ENCODE measurements at regions not wholly inside any gene's neighbourhood (a gene's known extent, or its start where the extent isn't known, plus 50 kb on each side); places are given as distances from the start of the nearest gene placed in this dataset.
"Not testable (repeated sequence)": the region's sequence is repeated elsewhere in the genome, so short reads cannot be mapped to it uniquely, and the experiment has no call there.

DNA sequence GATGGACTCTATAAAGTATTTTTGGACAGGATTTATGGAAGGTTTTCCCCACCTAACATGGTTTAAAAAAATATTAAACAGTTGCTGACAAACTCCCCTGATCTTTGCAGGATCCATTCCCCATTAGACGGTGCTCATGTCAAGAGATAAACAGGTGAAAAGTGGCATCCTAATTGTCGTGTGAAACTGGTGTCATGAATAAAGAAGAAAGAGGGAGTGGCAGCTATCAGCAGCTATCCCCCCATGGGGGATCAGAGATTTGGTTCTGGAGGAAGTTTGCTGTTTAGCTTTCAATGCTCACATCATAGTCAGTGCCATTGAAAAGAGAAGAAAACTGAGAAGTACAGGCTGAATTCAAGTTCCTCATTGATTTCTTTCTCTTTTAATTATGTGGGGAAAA is 329.3 kb upstream of the BRINP1 start:
- no peaks in the 10 kb centered on the region for H3K36me3 ChIP-seq (ENCODE audit: control insufficient read depth in 2 of 2, insufficient read depth in 2 of 2, low read length in 2 of 2)
- no peak overlapping the region for H3K9ac ChIP-seq (ENCODE audit: low read length in 2 of 2)
- H3K9me3 ChIP-seq (ENCODE audit: control insufficient read depth in 2 of 2, low read length in 2 of 2), result no peaks in the 10 kb centered on the region
- H3K4me1 ChIP-seq (ENCODE audit: control insufficient read depth, insufficient read depth, low read length), result no peaks in the 10 kb centered on the region
- H3K27ac ChIP-seq (ENCODE audit: low read length), result no peak overlapping the region
- H3K4me3 ChIP-seq (ENCODE audit: low read length in 2 of 2), result no peak overlapping the region
- H3K27me3 ChIP-seq (ENCODE audit: control insufficient read depth in 1 of 2, insufficient read depth in 2 of 2, low read length in 2 of 2), result peaks cover 0 to 3% of the 10 kb centered on the region in 2 donors

DNA sequence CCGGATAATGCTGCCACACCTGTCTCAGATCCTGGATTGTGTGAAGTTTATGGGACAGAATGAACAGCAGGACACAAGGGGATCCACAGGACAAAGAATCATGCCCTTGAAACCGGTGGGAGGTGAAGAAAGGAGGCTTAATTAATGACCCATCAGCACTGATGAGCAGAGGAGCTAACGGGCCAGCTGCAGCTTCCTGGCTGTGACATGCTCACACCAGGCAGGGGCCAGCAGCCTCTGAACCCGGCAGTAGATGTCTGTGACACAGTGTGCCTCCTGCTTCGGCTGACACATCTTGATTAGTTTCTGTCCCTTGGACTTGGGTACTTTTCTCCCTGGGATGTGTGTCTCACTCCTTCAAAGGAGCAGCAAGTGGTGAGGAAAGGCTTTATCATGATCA is 328.8 kb upstream of the BRINP1 start:
- Histone ChIP-seq H3K27me3 (ENCODE audit: control insufficient read depth in 1 of 2, insufficient read depth in 2 of 2, low read length in 2 of 2) (peaks cover 0 to 3% of the 10 kb centered on the region in 2 donors), H3K9ac (ENCODE audit: low read length in 2 of 2) (no peak overlapping the region), H3K27ac (ENCODE audit: low read length) (no peak overlapping the region), H3K4me3 (ENCODE audit: low read length in 2 of 2) (no peak overlapping the region), H3K36me3 (ENCODE audit: control insufficient read depth in 2 of 2, insufficient read depth in 2 of 2, low read length in 2 of 2) (no peaks in the 10 kb centered on the region), H3K9me3 (ENCODE audit: control insufficient read depth in 2 of 2, low read length in 2 of 2) (no peaks in the 10 kb centered on the region), H3K4me1 (ENCODE audit: control insufficient read depth, insufficient read depth, low read length) (no peaks in the 10 kb centered on the region)

DNA sequence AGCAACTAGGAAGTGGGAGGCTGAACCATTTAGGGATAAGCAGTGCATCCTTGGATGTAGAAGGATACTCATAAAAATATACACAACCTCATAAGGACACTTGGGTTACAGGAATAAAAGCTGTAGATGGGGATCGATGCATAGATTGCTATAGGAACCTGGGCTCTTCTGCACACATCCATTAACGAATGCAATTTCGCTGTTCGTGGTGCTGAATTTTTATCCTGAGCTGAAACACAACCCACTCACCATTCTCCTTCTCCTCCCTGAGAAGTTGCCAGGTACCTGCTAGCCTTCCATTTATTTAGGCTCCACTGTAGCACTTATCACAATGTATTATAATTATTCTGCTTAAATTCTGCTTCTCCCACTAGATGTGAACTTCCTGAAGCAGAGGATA is 320.6 kb upstream of the BRINP1 start:
- Histone ChIP-seq H3K9me3 (ENCODE audit: control insufficient read depth in 2 of 2, low read length in 2 of 2) (no peaks in the 10 kb centered on the region), H3K9ac (ENCODE audit: low read length in 2 of 2) (no peak overlapping the region), H3K27me3 (ENCODE audit: control insufficient read depth in 1 of 2, insufficient read depth in 2 of 2, low read length in 2 of 2) (peaks cover 0 to 2% of the 10 kb centered on the region in 2 donors), H3K4me1 (ENCODE audit: control insufficient read depth, insufficient read depth, low read length) (no peaks in the 10 kb centered on the region), H3K4me3 (ENCODE audit: low read length in 2 of 2) (no peak overlapping the region), H3K27ac (ENCODE audit: low read length) (no peak overlapping the region), H3K36me3 (ENCODE audit: control insufficient read depth in 2 of 2, insufficient read depth in 2 of 2, low read length in 2 of 2) (no peaks in the 10 kb centered on the region)

DNA sequence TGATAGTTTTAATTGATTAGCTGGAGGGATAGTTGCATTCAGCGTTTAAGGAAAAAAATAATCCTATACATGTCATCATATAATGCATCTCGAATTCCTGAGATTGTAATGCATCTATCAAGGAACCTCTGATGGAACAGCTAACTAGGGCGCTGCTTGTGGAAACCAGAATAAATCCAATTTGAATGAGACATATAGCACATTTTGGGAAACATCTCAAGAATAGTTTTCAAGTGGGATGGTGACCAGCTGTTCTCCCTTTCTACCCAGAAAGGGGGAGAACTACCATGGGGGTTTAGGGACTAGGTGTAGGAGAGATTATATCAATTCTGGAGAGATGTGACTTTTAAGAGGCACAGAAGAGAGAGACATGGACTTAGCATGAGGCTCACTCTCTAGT is 319.3 kb upstream of the BRINP1 start:
- Histone ChIP-seq H3K9ac (ENCODE audit: low read length in 2 of 2) (no peak overlapping the region), H3K27me3 (ENCODE audit: control insufficient read depth in 1 of 2, insufficient read depth in 2 of 2, low read length in 2 of 2) (peaks cover 0 to 2% of the 10 kb centered on the region in 2 donors), H3K9me3 (ENCODE audit: control insufficient read depth in 2 of 2, low read length in 2 of 2) (no peaks in the 10 kb centered on the region), H3K4me3 (ENCODE audit: low read length in 2 of 2) (no peak overlapping the region), H3K4me1 (ENCODE audit: control insufficient read depth, insufficient read depth, low read length) (no peaks in the 10 kb centered on the region), H3K27ac (ENCODE audit: low read length) (no peak overlapping the region), H3K36me3 (ENCODE audit: control insufficient read depth in 2 of 2, insufficient read depth in 2 of 2, low read length in 2 of 2) (no peaks in the 10 kb centered on the region)

GRCh38 chr9:119677811-119678505 is 308.7 kb upstream of the BRINP1 start:
- no peaks in the 10 kb centered on the region for H3K4me1 ChIP-seq (ENCODE audit: control insufficient read depth, insufficient read depth, low read length)
- H3K9ac ChIP-seq (ENCODE audit: low read length in 2 of 2), result no peak overlapping the region
- no peak overlapping the region for H3K27ac ChIP-seq (ENCODE audit: low read length)
- H3K9me3 ChIP-seq (ENCODE audit: control insufficient read depth in 2 of 2, low read length in 2 of 2), result no peaks in the 10 kb centered on the region
- H3K36me3 ChIP-seq (ENCODE audit: control insufficient read depth in 2 of 2, insufficient read depth in 2 of 2, low read length in 2 of 2), result no peaks in the 10 kb centered on the region
- no peak overlapping the region for H3K4me3 ChIP-seq (ENCODE audit: low read length in 2 of 2)
- H3K27me3 ChIP-seq (ENCODE audit: control insufficient read depth in 1 of 2, insufficient read depth in 2 of 2, low read length in 2 of 2), result peaks cover 0 to 2% of the 10 kb centered on the region in 2 donors

DNA sequence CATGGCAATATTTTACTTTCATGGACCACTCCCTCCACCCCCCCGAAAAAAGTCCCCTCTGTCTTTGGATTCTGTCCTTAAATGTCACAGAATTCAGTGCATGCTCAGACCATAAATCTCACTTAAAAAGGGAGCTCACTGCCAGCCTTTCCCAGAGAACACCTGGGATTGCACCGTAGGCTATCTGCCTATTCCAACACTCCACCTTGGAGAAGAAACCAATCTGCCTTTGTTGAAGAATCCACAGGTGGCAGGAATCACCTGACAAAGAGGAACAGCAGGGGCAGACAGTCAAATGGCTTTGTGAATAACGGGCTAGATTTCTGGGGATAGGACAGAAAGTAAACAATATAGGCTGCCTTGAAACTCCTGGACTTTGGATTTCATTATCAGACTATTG is 306.7 kb upstream of the BRINP1 start:
- Histone ChIP-seq H3K27ac (ENCODE audit: low read length) (no peak overlapping the region), H3K4me1 (ENCODE audit: control insufficient read depth, insufficient read depth, low read length) (no peaks in the 10 kb centered on the region), H3K9me3 (ENCODE audit: control insufficient read depth in 2 of 2, low read length in 2 of 2) (no peaks in the 10 kb centered on the region), H3K36me3 (ENCODE audit: control insufficient read depth in 2 of 2, insufficient read depth in 2 of 2, low read length in 2 of 2) (no peaks in the 10 kb centered on the region), H3K4me3 (ENCODE audit: low read length in 2 of 2) (no peak overlapping the region), H3K9ac (ENCODE audit: low read length in 2 of 2) (no peak overlapping the region), H3K27me3 (ENCODE audit: control insufficient read depth in 1 of 2, insufficient read depth in 2 of 2, low read length in 2 of 2) (peaks cover 0 to 2% of the 10 kb centered on the region in 2 donors)

- H3K27me3 ChIP-seq (ENCODE audit: control insufficient read depth in 1 of 2, insufficient read depth in 2 of 2, low read length in 2 of 2); H3K36me3 ChIP-seq (ENCODE audit: control insufficient read depth in 2 of 2, insufficient read depth in 2 of 2, low read length in 2 of 2); H3K4me1 ChIP-seq (ENCODE audit: control insufficient read depth, insufficient read depth, low read length); H3K4me3 ChIP-seq (ENCODE audit: low read length in 2 of 2); H3K27ac ChIP-seq (ENCODE audit: low read length); H3K9ac ChIP-seq (ENCODE audit: low read length in 2 of 2); H3K9me3 ChIP-seq (ENCODE audit: control insufficient read depth in 2 of 2, low read length in 2 of 2): not testable (repeated sequence)
Measured at GRCh38 chr9:119672763-119673162, 303.5 kb upstream of the BRINP1 start.

DNA sequence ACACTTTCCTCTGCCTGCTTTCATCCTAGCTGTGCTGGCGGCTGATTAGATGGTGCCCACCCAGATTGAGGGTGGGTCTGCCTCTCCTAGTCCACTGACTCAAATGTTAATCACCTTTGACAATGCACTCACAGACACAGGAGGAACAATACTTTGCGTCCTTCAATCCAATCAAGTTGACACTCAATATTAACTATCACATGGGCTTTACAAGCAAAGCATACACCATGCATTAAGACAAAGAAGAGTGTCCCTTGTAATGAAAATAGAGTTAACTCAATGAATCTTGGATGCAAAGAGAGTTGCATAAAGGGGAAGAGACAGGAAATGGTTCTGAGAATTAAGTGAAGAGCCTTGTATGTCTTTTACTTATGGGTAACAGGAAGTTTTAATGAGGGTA is 298.7 kb upstream of the BRINP1 start:
- H3K27me3 ChIP-seq (ENCODE audit: control insufficient read depth in 1 of 2, insufficient read depth in 2 of 2, low read length in 2 of 2), result no peaks in the 10 kb centered on the region

DNA sequence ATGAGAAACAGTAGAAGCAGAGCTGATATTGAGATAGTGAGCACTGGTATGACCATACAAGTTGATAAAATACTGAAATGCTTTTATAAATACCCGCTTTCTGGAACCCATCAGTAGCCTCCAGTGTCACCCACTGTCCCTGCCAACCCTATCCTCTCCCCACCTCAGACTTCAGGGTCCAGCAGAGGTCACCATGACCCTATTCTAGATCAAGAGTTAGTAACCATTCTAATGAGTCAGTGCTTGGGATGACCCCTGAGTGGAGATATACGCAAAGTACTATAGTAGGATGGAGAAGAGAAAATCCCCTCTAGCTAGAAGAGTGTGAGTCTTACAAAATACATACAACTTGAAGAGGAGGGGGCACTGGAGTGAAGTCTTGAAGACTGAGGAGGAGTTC is 297.9 kb upstream of the BRINP1 start:
- H3K27me3 ChIP-seq (ENCODE audit: control insufficient read depth in 1 of 2, insufficient read depth in 2 of 2, low read length in 2 of 2), result no peaks in the 10 kb centered on the region
- H3K27ac ChIP-seq (ENCODE audit: low read length), result no peak overlapping the region
- no peak overlapping the region for H3K9ac ChIP-seq (ENCODE audit: low read length in 2 of 2)
- H3K9me3 ChIP-seq (ENCODE audit: control insufficient read depth in 2 of 2, low read length in 2 of 2), result no peaks in the 10 kb centered on the region
- no peak overlapping the region for H3K4me3 ChIP-seq (ENCODE audit: low read length in 2 of 2)
- no peaks in the 10 kb centered on the region for H3K4me1 ChIP-seq (ENCODE audit: control insufficient read depth, insufficient read depth, low read length)
- H3K36me3 ChIP-seq (ENCODE audit: control insufficient read depth in 2 of 2, insufficient read depth in 2 of 2, low read length in 2 of 2), result no peaks in the 10 kb centered on the region

More for the DNA sequence above, 298.7 kb upstream of the BRINP1 start:
- Histone ChIP-seq H3K9me3 (ENCODE audit: control insufficient read depth in 2 of 2, low read length in 2 of 2) (no peaks in the 10 kb centered on the region), H3K4me1 (ENCODE audit: control insufficient read depth, insufficient read depth, low read length) (no peaks in the 10 kb centered on the region), H3K36me3 (ENCODE audit: control insufficient read depth in 2 of 2, insufficient read depth in 2 of 2, low read length in 2 of 2) (no peaks in the 10 kb centered on the region), H3K9ac (ENCODE audit: low read length in 2 of 2) (no peak overlapping the region), H3K4me3 (ENCODE audit: low read length in 2 of 2) (no peak overlapping the region), H3K27ac (ENCODE audit: low read length) (no peak overlapping the region)

DNA sequence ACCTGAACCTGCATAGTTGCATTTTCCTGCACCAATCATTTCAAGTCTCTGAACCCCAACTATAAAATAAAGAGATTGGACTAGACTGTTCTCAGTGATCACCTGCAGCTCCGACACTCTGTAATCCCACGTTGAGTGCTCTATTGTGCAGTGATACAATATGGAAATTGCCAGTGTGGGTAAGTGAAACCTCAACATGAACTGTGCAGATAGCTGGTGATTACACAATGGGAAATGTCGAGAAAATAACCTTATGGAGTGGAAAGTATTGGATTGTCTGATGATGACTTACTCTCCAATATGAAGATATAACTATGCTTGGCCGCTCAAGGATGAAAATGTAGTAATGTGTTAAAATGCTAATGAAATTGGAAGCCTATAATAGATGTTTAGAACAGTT is 293.1 kb upstream of the BRINP1 start:
- Histone ChIP-seq H3K36me3 (ENCODE audit: control insufficient read depth in 2 of 2, insufficient read depth in 2 of 2, low read length in 2 of 2) (no peaks in the 10 kb centered on the region), H3K9ac (ENCODE audit: low read length in 2 of 2) (no peak overlapping the region), H3K4me3 (ENCODE audit: low read length in 2 of 2) (no peak overlapping the region), H3K4me1 (ENCODE audit: control insufficient read depth, insufficient read depth, low read length) (no peaks in the 10 kb centered on the region), H3K9me3 (ENCODE audit: control insufficient read depth in 2 of 2, low read length in 2 of 2) (no peaks in the 10 kb centered on the region), H3K27ac (ENCODE audit: low read length) (no peak overlapping the region), H3K27me3 (ENCODE audit: control insufficient read depth in 1 of 2, insufficient read depth in 2 of 2, low read length in 2 of 2) (no peaks in the 10 kb centered on the region)

- H3K9me3 ChIP-seq (ENCODE audit: control insufficient read depth in 2 of 2, low read length in 2 of 2), result no peaks in the 10 kb centered on the region
- no peak overlapping the region for H3K9ac ChIP-seq (ENCODE audit: low read length in 2 of 2)
- H3K36me3 ChIP-seq (ENCODE audit: control insufficient read depth in 2 of 2, insufficient read depth in 2 of 2, low read length in 2 of 2), result no peaks in the 10 kb centered on the region
- no peak overlapping the region for H3K4me3 ChIP-seq (ENCODE audit: low read length in 2 of 2)
- H3K27ac ChIP-seq (ENCODE audit: low read length), result no peak overlapping the region
- no peaks in the 10 kb centered on the region for H3K4me1 ChIP-seq (ENCODE audit: control insufficient read depth, insufficient read depth, low read length)
- no peaks in the 10 kb centered on the region for H3K27me3 ChIP-seq (ENCODE audit: control insufficient read depth in 1 of 2, insufficient read depth in 2 of 2, low read length in 2 of 2)
Measured at GRCh38 chr9:119652931-119653330, 283.7 kb upstream of the BRINP1 start.

Measured in stomach smooth muscle (tissue), 2 donors.